ENCODE measurements at regions not wholly inside any gene's neighbourhood (a gene's known extent, or its start where the extent isn't known, plus 50 kb on each side); places are given as distances from the start of the nearest gene placed in this dataset.

DNA sequence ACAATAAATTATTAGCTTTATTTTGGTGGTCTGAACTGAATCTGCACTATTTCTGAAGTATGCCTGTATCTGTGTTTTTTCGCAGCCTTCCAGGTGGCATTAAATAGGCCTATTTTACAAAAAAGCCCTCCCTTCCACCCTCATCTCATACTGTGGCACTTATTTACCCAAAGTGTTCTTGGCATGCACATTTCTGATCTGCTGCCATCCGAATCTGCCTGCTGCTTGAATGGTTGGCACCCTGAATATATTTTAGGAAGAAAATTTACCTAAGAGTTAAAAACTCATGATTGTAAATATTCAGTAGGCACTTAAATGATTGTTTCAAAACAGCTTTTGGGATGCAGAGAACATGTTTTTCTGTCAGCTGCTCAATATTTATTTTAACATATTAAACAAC is 150.1 kb downstream of the SLC28A3 start:
- Histone ChIP-seq H3K9me2 (ENCODE audit: insufficient read depth, low read length) (no peaks in the 10 kb centered on the region), H3K9ac (ENCODE audit: low read length) (no peak overlapping the region), H3K79me2 (replicated peaks; ENCODE audit: insufficient read depth, low read length) (no peaks in the 10 kb centered on the region), H3K4me3 (ENCODE audit: low read length) (no peak overlapping the region), H3K36me3 (ENCODE audit: insufficient read depth, low read length) (no peaks in the 10 kb centered on the region), H3K9me3 (ENCODE audit: low read length) (no peaks in the 10 kb centered on the region), H3K4me2 (ENCODE audit: low read length) (no peak overlapping the region), H2AFZ (ENCODE audit: low read depth, low read length) (no peak overlapping the region), H4K20me1 (ENCODE audit: insufficient read depth) (no peaks in the 10 kb centered on the region), H3K27ac (ENCODE audit: low read length) (no peak overlapping the region), H3K27me3 (ENCODE audit: insufficient read depth, low read depth, low read length) (no peaks in the 10 kb centered on the region), H3F3A (ENCODE audit: insufficient read depth, low read length, poor library complexity, severe bottlenecking) (no peaks in the 10 kb centered on the region)
- TF ChIP-seq EP300 (conservative IDR thresholded peaks at IDR 0.05; ENCODE audit: poor library complexity, severe bottlenecking) (no peak), EZH2 (IDR thresholded peaks at IDR 0.05; ENCODE audit: borderline replicate concordance, insufficient read depth, low read length, poor library complexity, severe bottlenecking) (no peak), SMC3 (conservative IDR thresholded peaks at IDR 0.05; ENCODE audit: poor library complexity) (no peak), MXI1 (conservative IDR thresholded peaks at IDR 0.05; ENCODE audit: poor library complexity, severe bottlenecking) (no peak), TAF1 (IDR thresholded peaks at IDR 0.05; ENCODE audit: low read depth) (no peak), RAD21 (conservative IDR thresholded peaks at IDR 0.05) (no peak), POLR2AphosphoS5 (IDR thresholded peaks at IDR 0.05) (no peak)
- TF ChIP-seq, protein P1, sequence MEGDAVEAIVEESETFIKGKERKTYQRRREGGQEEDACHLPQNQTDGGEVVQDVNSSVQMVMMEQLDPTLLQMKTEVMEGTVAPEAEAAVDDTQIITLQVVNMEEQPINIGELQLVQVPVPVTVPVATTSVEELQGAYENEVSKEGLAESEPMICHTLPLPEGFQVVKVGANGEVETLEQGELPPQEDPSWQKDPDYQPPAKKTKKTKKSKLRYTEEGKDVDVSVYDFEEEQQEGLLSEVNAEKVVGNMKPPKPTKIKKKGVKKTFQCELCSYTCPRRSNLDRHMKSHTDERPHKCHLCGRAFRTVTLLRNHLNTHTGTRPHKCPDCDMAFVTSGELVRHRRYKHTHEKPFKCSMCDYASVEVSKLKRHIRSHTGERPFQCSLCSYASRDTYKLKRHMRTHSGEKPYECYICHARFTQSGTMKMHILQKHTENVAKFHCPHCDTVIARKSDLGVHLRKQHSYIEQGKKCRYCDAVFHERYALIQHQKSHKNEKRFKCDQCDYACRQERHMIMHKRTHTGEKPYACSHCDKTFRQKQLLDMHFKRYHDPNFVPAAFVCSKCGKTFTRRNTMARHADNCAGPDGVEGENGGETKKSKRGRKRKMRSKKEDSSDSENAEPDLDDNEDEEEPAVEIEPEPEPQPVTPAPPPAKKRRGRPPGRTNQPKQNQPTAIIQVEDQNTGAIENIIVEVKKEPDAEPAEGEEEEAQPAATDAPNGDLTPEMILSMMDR (IDR thresholded peaks at IDR 0.05; ENCODE audit: poor library complexity, severe bottlenecking): no peak
- TF ChIP-seq, protein P2, sequence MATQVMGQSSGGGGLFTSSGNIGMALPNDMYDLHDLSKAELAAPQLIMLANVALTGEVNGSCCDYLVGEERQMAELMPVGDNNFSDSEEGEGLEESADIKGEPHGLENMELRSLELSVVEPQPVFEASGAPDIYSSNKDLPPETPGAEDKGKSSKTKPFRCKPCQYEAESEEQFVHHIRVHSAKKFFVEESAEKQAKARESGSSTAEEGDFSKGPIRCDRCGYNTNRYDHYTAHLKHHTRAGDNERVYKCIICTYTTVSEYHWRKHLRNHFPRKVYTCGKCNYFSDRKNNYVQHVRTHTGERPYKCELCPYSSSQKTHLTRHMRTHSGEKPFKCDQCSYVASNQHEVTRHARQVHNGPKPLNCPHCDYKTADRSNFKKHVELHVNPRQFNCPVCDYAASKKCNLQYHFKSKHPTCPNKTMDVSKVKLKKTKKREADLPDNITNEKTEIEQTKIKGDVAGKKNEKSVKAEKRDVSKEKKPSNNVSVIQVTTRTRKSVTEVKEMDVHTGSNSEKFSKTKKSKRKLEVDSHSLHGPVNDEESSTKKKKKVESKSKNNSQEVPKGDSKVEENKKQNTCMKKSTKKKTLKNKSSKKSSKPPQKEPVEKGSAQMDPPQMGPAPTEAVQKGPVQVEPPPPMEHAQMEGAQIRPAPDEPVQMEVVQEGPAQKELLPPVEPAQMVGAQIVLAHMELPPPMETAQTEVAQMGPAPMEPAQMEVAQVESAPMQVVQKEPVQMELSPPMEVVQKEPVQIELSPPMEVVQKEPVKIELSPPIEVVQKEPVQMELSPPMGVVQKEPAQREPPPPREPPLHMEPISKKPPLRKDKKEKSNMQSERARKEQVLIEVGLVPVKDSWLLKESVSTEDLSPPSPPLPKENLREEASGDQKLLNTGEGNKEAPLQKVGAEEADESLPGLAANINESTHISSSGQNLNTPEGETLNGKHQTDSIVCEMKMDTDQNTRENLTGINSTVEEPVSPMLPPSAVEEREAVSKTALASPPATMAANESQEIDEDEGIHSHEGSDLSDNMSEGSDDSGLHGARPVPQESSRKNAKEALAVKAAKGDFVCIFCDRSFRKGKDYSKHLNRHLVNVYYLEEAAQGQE (IDR thresholded peaks at IDR 0.05; ENCODE audit: borderline replicate concordance): no peak

DNA sequence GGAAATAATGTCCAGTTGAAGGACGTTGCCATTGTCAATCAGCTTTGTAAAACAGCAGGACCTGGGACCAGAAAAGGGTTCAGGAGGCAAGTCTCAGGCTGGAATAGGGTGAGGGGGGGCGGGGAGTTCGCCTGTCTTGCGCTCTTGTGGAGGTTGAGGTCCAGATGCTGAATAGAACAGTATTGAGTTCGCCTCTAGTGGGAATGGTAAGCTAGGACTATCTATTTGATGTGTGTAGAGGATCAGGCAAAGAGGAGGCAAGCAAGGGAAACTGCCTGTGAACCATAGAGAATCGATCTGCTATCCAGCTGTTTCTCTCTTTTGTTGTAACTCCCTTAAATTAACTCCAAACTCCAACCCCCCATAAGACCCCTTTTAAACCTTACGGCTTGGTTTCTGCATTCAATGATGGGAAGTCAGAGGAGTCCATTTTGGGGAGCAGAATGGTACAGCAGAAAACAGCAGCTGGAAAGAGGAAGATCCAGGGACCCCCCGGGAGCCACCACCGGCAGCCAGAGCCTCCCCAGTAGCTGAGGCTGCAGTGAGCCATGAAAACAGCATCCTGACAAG is 133.7 kb downstream of the SLC28A3 start:
- TF ChIP-seq SMC3 (conservative IDR thresholded peaks at IDR 0.05; ENCODE audit: poor library complexity): no peak
- TF ChIP-seq RAD21 (conservative IDR thresholded peaks at IDR 0.05): no peak
- TF ChIP-seq EZH2 (IDR thresholded peaks at IDR 0.05; ENCODE audit: borderline replicate concordance, insufficient read depth, low read length, poor library complexity, severe bottlenecking): no peak
- no peak for TF ChIP-seq POLR2AphosphoS5 (IDR thresholded peaks at IDR 0.05)
- TF ChIP-seq, protein P2 (IDR thresholded peaks at IDR 0.05; ENCODE audit: borderline replicate concordance): no peak
- TF ChIP-seq EP300 (conservative IDR thresholded peaks at IDR 0.05; ENCODE audit: poor library complexity, severe bottlenecking): no peak
- TF ChIP-seq TAF1 (IDR thresholded peaks at IDR 0.05; ENCODE audit: low read depth): no peak
- TF ChIP-seq MXI1 (conservative IDR thresholded peaks at IDR 0.05; ENCODE audit: poor library complexity, severe bottlenecking): no peak
- TF ChIP-seq, protein P1 (IDR thresholded peaks at IDR 0.05; ENCODE audit: poor library complexity, severe bottlenecking): no peak
- Histone ChIP-seq H3K27ac (ENCODE audit: low read length) (no peak overlapping the region), H3K9me3 (ENCODE audit: low read length) (no peaks in the 10 kb centered on the region), H3F3A (ENCODE audit: insufficient read depth, low read length, poor library complexity, severe bottlenecking) (no peaks in the 10 kb centered on the region), H2AFZ (ENCODE audit: low read depth, low read length) (no peak overlapping the region), H3K9me2 (ENCODE audit: insufficient read depth, low read length) (no peaks in the 10 kb centered on the region), H3K4me3 (ENCODE audit: low read length) (no peak overlapping the region), H3K79me2 (replicated peaks; ENCODE audit: insufficient read depth, low read length) (no peaks in the 10 kb centered on the region), H3K36me3 (ENCODE audit: insufficient read depth, low read length) (no peaks in the 10 kb centered on the region), H4K20me1 (ENCODE audit: insufficient read depth) (no peaks in the 10 kb centered on the region), H3K4me2 (ENCODE audit: low read length) (no peak overlapping the region), H3K27me3 (ENCODE audit: insufficient read depth, low read depth, low read length) (no peaks in the 10 kb centered on the region), H3K9ac (ENCODE audit: low read length) (no peak overlapping the region)

Measured in neural cell (in vitro differentiated cells).